IMR-90 (cell line): ENCODE measurements at regions not wholly inside any gene's neighbourhood (a gene's known extent, or its start where the extent isn't known, plus 50 kb on each side); places are given as distances from the start of the nearest gene placed in this dataset.

Experiments used
- ATAC-seq: fragments of 200-7000 bp; cut with Tn5 transposase; 2 replicates; pipeline ENCODE4 v1.9.1; 2020; ENCODE audit warnings: low read depth, mild to moderate bottlenecking, moderate library complexity
- BruUV-seq: library from RNA; stranded (reverse); fragments of 400-500 nt; replicated peaks from 2 replicates; lab custom pipeline; 2021; lab: Mats Ljungman, UMichigan
- CTCF ChIA-PET: fragments of 300-600 bp; formaldehyde crosslinking; extraction: SDS; loops from one replicate; lab custom pipeline; 2021; ENCODE audit warnings: antibody characterized with exemption; lab: Yijun Ruan, JAX
- POLR2A ChIA-PET: fragments of 300-600 bp; sonication (Branson Sonifier 250); formaldehyde crosslinking; loops from one replicate; lab custom pipeline; 2022; ENCODE audit warnings: antibody characterized with exemption; ENCODE audit not compliant: unreplicated experiment; lab: Charles Lee
- DNase-seq: peaks from one replicate; pipeline ENCODE4 v3.0.0; 2013
- H2AFZ ChIP-seq: replicated peaks from 2 replicates; pipeline ENCODE3; 2013; ENCODE audit warnings: low read length, mild to moderate bottlenecking; ENCODE audit not compliant: poor library complexity
- H2AK5ac ChIP-seq: 2 replicates; pipeline ENCODE4 v1.6.1; 2013; ENCODE audit warnings: low read depth, low read length, inconsistent platforms
- H2AK9ac ChIP-seq: replicated peaks from 2 replicates; pipeline ENCODE3; 2013; ENCODE audit warnings: mild to moderate bottlenecking, low read depth, low read length, moderate library complexity; ENCODE audit not compliant: poor library complexity
- H2BK120ac ChIP-seq: 2 replicates; pipeline ENCODE4 v1.6.1; 2013; ENCODE audit warnings: low read depth, low read length, inconsistent platforms
- H2BK15ac ChIP-seq: 3 replicates; pipeline ENCODE4 v1.6.1; 2013; ENCODE audit warnings: low read depth, low read length, inconsistent platforms
- H2BK20ac ChIP-seq: 2 replicates; pipeline ENCODE4 v1.6.1; 2013; ENCODE audit warnings: low read depth, mild to moderate bottlenecking, inconsistent platforms, low read length, moderate library complexity
- H2BK5ac ChIP-seq: 2 replicates; pipeline ENCODE4 v1.6.1; 2013; ENCODE audit warnings: mild to moderate bottlenecking, low read depth, low read length, inconsistent platforms; ENCODE audit not compliant: poor library complexity, severe bottlenecking
- H3K14ac ChIP-seq: replicated peaks from 2 replicates; pipeline ENCODE4 v1.6.1; 2013; ENCODE audit warnings: low read depth, low read length, inconsistent platforms
- H3K18ac ChIP-seq: 2 replicates; pipeline ENCODE4 v1.6.1; 2013; ENCODE audit warnings: low read depth, low read length, control low read depth
- H3K23ac ChIP-seq: 2 replicates; pipeline ENCODE4 v1.6.1; 2013; ENCODE audit warnings: low read depth, low read length, inconsistent platforms
- H3K27ac ChIP-seq: 2 replicates; pipeline ENCODE4 v1.5.1; 2013; ENCODE audit warnings: mild to moderate bottlenecking, control low read depth, low read length; ENCODE audit not compliant: insufficient read depth
- H3K27me3 ChIP-seq: 2 replicates; pipeline ENCODE4 v1.6.1; 2013; ENCODE audit warnings: low read length; ENCODE audit not compliant: control insufficient read depth, insufficient read depth
- H3K36me3 ChIP-seq: 2 replicates; pipeline ENCODE4 v1.6.1; 2013; ENCODE audit warnings: low read length, mixed read lengths; ENCODE audit not compliant: control insufficient read depth, insufficient read depth
- H3K4ac ChIP-seq: 2 replicates; pipeline ENCODE4 v1.6.1; 2013; ENCODE audit warnings: low read depth, low read length, inconsistent platforms
- H3K4me1 ChIP-seq: 2 replicates; pipeline ENCODE4 v1.6.1; 2013; ENCODE audit warnings: low read length, mixed read lengths; ENCODE audit not compliant: control insufficient read depth, insufficient read depth
- H3K4me2 ChIP-seq: 2 replicates; pipeline ENCODE4 v1.6.1; 2013; ENCODE audit warnings: low read depth, mild to moderate bottlenecking, control low read depth, low read length, moderate library complexity
- H3K4me3 ChIP-seq: 2 replicates; pipeline ENCODE4 v1.5.1; 2013; ENCODE audit warnings: low read depth, mild to moderate bottlenecking, control low read depth, low read length, moderate library complexity; ENCODE audit not compliant: insufficient read depth
- H3K56ac ChIP-seq: 2 replicates; pipeline ENCODE4 v1.6.1; 2013; ENCODE audit warnings: low read length, inconsistent platforms; ENCODE audit not compliant: insufficient read depth; ENCODE audit errors: extremely low read depth
- H3K79me1 ChIP-seq, 2 experiments: 2 replicates each; pipeline ENCODE4 v1.6.1; 2013; ENCODE audit warnings: low read length in 2 of 2, inconsistent platforms in 1 of 2, low read depth in 1 of 2
- H3K9ac ChIP-seq: 2 replicates; pipeline ENCODE4 v1.6.1; 2013; ENCODE audit warnings: low read depth, low read length, control low read depth
- H3K9me1 ChIP-seq: 2 replicates; pipeline ENCODE4 v1.6.1; 2013; ENCODE audit warnings: low read length, inconsistent platforms; ENCODE audit not compliant: insufficient read depth
- H3K9me3 ChIP-seq: 2 replicates; pipeline ENCODE4 v1.6.1; 2013; ENCODE audit warnings: low read length; ENCODE audit not compliant: control insufficient read depth, insufficient read depth
- H4K20me1 ChIP-seq: 2 replicates; pipeline ENCODE4 v1.6.1; 2013; ENCODE audit warnings: low read length, inconsistent platforms; ENCODE audit not compliant: insufficient read depth
- H4K5ac ChIP-seq: 2 replicates; pipeline ENCODE4 v1.6.1; 2013; ENCODE audit warnings: mild to moderate bottlenecking, low read depth, low read length, control low read depth
- H4K8ac ChIP-seq, 2 experiments: 2 replicates each; pipeline ENCODE4 v1.6.1; 2013; ENCODE audit warnings: low read depth in 2 of 2, low read length in 2 of 2, control low read depth in 1 of 2, inconsistent platforms in 1 of 2
- H4K91ac ChIP-seq: 2 replicates; pipeline ENCODE4 v1.6.1; 2013; ENCODE audit warnings: low read depth, low read length, inconsistent platforms; ENCODE audit not compliant: insufficient read depth
- BHLHE40 ChIP-seq: fragments of 150-350 bp; IDR thresholded peaks from 2 replicates; pipeline ENCODE4 v1.6.1; 2016; ENCODE audit warnings: mild to moderate bottlenecking, low read depth, low read length
- CEBPB ChIP-seq: IDR thresholded peaks from 2 replicates; pipeline ENCODE4 v1.6.1; 2012; ENCODE audit warnings: low read depth, low read length, improper control_type of control experiment
- CTCF ChIP-seq: conservative IDR thresholded peaks from 2 replicates; pipeline ENCODE4 v1.5.1; 2012; ENCODE audit warnings: mild to moderate bottlenecking, low read depth, low read length, improper control_type of control experiment
- ELK1 ChIP-seq: fragments of 150-350 bp; IDR thresholded peaks from 2 replicates; pipeline ENCODE4 v1.6.1; 2016; ENCODE audit warnings: low read depth, mild to moderate bottlenecking, low read length, moderate library complexity, borderline replicate concordance
- MAFK ChIP-seq: IDR thresholded peaks from 2 replicates; pipeline ENCODE4 v1.6.1; 2012; ENCODE audit warnings: low read depth, low read length, improper control_type of control experiment
- MXI1 ChIP-seq: IDR thresholded peaks from 2 replicates; pipeline ENCODE4 v1.6.1; 2012; ENCODE audit warnings: low read depth, mild to moderate bottlenecking, low read length, moderate library complexity, borderline replicate concordance
- NFE2L2 ChIP-seq: fragments of 150-350 bp; IDR thresholded peaks from 2 replicates; pipeline ENCODE4 v1.6.1; 2016; ENCODE audit warnings: low read depth, mild to moderate bottlenecking, low read length
- POLR2A ChIP-seq: IDR thresholded peaks from 2 replicates; pipeline ENCODE4 v1.6.1; 2012; ENCODE audit warnings: mild to moderate bottlenecking, low read depth, low read length
- RAD21 ChIP-seq: IDR thresholded peaks from 2 replicates; pipeline ENCODE4 v1.6.1; 2012; ENCODE audit warnings: low read length, improper control_type of control experiment
- RCOR1 ChIP-seq: IDR thresholded peaks from 2 replicates; pipeline ENCODE4 v1.6.1; 2012; ENCODE audit warnings: mild to moderate bottlenecking, low read length, improper control_type of control experiment; ENCODE audit not compliant: insufficient replicate concordance
- RFX5 ChIP-seq: IDR thresholded peaks from 2 replicates; pipeline ENCODE4 v1.8.0; 2012; ENCODE audit warnings: low read depth, mild to moderate bottlenecking, low read length, moderate library complexity
- SMC3 ChIP-seq: fragments of 150-350 bp; IDR thresholded peaks from 2 replicates; pipeline ENCODE4 v1.6.1; 2016; ENCODE audit warnings: low read depth, mild to moderate bottlenecking, antibody characterized with exemption, low read length, moderate library complexity
- USF2 ChIP-seq: fragments of 150-350 bp; IDR thresholded peaks from 2 replicates; pipeline ENCODE4 v1.6.1; 2017; ENCODE audit warnings: mild to moderate bottlenecking, antibody characterized with exemption, low read length, low read depth
- WGBS, 2 experiments: methylation state at CpG; one replicate each; pipeline versions ENCODE4 v1.1.5 to v1.1.7; 2013; ENCODE audit warnings: missing lambda C conversion rate in 2 of 2; ENCODE audit not compliant: insufficient read length in 1 of 2; ENCODE audit errors: extremely low coverage in 2 of 2; 5-methylcytosine and 5-hydroxymethylcytosine counted together
- dilution Hi-C: fragments of 300-500 bp; cut with HindIII; formaldehyde crosslinking; loops from one replicate; pipeline ENCODE4 v1.14.3; 2018; ENCODE audit warnings: low sequenced_read_pairs; ENCODE audit not compliant: unreplicated experiment
- in situ Hi-C: fragments of 300-500 bp; cut with MboI; formaldehyde crosslinking; loops from 3 replicates; pipeline ENCODE4 v1.14.3; 2019; ENCODE audit warnings: low sequenced_read_pairs, inconsistent platforms, mixed read lengths
- intact Hi-C: fragments of 100-400 bp; cut with micrococcal nuclease; formaldehyde crosslinking; loops from 2 replicates; pipeline ENCODE4 v1.10.0; 2022

GRCh38 chr7:149688836-149689235 lies 84.6 kb downstream of the ZNF467 start:
- TF ChIP-seq MXI1 (no peak), MAFK (no peak), CTCF (no peak), CEBPB (no peak), SMC3 (no peak), ELK1 (no peak), USF2 (no peak), POLR2A (no peak), RCOR1 (no peak), RFX5 (no peak), BHLHE40 (no peak), NFE2L2 (no peak), RAD21 (no peak)
- intact Hi-C loops (no loop called here), in situ Hi-C loops (no loop called here), dilution Hi-C loops (no loop called here)
- BruUV-seq = no TSS peak
- no peak overlapping the region for H3K18ac ChIP-seq
- no peak overlapping the region for H3K23ac ChIP-seq
- CTCF ChIA-PET = no interaction called here
- H3K14ac ChIP-seq = no peak overlapping the region
- H3K36me3 ChIP-seq = no peaks in the 10 kb centered on the region
- H4K91ac ChIP-seq = no peak overlapping the region
- no peak overlapping the region for H3K27ac ChIP-seq
- no peak overlapping the region for H2AK9ac ChIP-seq
- H3K9ac ChIP-seq = no peak overlapping the region
- no peak overlapping the region for H2BK5ac ChIP-seq
- H3K27me3 ChIP-seq = peaks cover 11% of the 10 kb centered on the region
- H3K4me3 ChIP-seq = no peak overlapping the region
- no peaks in the 10 kb centered on the region for H3K4me1 ChIP-seq
- POLR2A ChIA-PET = no interaction called here
- no CpG with 5 or more reads among the region's 3 CpGs for WGBS, 2 experiments
- no peak overlapping the region for H2BK20ac ChIP-seq
- no peaks in the 10 kb centered on the region for H4K20me1 ChIP-seq
- DNase-seq = no peak
- no peak overlapping the region for H2BK120ac ChIP-seq
- H3K9me1 ChIP-seq = no peaks in the 10 kb centered on the region; the same call in 1 of the 2 replicates
- H3K56ac ChIP-seq = no peak overlapping the region
- H3K4me2 ChIP-seq = no peak overlapping the region
- no peak overlapping the region for H4K8ac ChIP-seq
- H3K4ac ChIP-seq = no peak overlapping the region
- H3K9me3 ChIP-seq = peaks cover 2% of the 10 kb centered on the region; the same call in 1 of the 2 replicates
- no peak for ATAC-seq
- no peaks in the 10 kb centered on the region for H3K79me1 ChIP-seq
- no peak overlapping the region for H4K5ac ChIP-seq
- no peak overlapping the region for H2AFZ ChIP-seq
- no peak overlapping the region for H2AK5ac ChIP-seq
- no peak overlapping the region for H2BK15ac ChIP-seq
